HUES48 (cell line): ENCODE measurements at regions not wholly inside any gene's neighbourhood (a gene's known extent, or its start where the extent isn't known, plus 50 kb on each side); places are given as distances from the start of the nearest gene placed in this dataset.

Experiments
- H3K27ac ChIP-seq: one replicate; pipeline ENCODE4 v1.7.0; 2013; ENCODE audit warnings: low read depth, low read length, inconsistent platforms
- H3K27me3 ChIP-seq: 2 replicates; pipeline ENCODE4 v1.6.1; 2013; ENCODE audit warnings: mild to moderate bottlenecking, low read length; ENCODE audit not compliant: control insufficient read depth, insufficient read depth
- H3K36me3 ChIP-seq: 2 replicates; pipeline ENCODE4 v1.6.1; 2013; ENCODE audit warnings: low read length; ENCODE audit not compliant: control insufficient read depth, insufficient read depth
- H3K4me1 ChIP-seq: 2 replicates; pipeline ENCODE4 v1.6.1; 2013; ENCODE audit warnings: mild to moderate bottlenecking, low read length; ENCODE audit not compliant: control insufficient read depth, insufficient read depth
- H3K4me3 ChIP-seq: 2 replicates; pipeline ENCODE4 v1.5.1; 2013; ENCODE audit warnings: mild to moderate bottlenecking, low read depth, low read length
- H3K9ac ChIP-seq: 2 replicates; pipeline ENCODE4 v1.6.1; 2013; ENCODE audit warnings: mild to moderate bottlenecking, low read depth, low read length, moderate library complexity
- H3K9me3 ChIP-seq: 2 replicates; pipeline ENCODE4 v1.6.1; 2013; ENCODE audit warnings: low read length; ENCODE audit not compliant: control insufficient read depth, insufficient read depth

DNA sequence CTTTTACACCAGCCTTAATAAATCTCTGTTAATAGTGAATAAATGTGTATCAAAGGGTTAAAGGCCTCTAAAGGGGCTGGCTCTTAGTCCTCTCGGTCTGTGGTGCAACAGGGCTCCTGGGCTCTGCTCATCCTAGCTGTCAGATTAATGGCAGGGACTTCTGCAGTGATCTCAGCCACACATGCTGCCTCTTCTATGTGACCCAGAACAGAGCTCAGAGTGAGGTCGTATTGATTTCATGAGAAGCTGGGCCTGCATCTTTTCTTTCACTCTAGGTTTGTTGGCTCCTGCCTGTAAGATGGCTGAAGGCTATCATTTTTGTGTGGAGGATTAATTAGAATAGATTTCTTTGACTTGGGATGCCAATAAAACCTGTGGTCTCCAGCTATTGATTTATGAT, 165.0 kb upstream of the GLRA1 start:
- Histone ChIP-seq H3K9ac (no peak overlapping the region), H3K9me3 (no peaks in the 10 kb centered on the region), H3K4me1 (no peaks in the 10 kb centered on the region), H3K27me3 (no peaks in the 10 kb centered on the region), H3K36me3 (no peaks in the 10 kb centered on the region), H3K4me3 (no peak overlapping the region), H3K27ac (no peak overlapping the region)

DNA sequence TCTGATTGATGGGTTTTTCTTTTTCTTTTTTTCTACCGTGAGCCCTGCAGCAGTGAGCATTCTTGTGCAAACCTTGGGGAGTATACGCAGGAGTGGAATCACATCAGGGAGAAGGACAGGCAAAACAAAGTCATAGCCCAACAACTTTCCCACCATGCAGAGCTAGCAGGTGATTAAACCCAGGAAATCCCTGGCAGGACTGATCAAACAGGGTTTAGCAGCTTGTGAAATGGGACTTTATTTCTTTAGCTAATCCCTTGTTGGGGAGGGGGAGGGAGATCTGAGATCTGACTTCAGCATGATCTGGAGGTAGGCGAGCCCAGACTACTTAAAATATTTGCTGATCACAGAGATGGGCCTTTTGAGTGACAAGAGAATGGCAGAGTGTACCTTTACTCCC, 162.0 kb upstream of the GLRA1 start:
- Histone ChIP-seq H3K36me3 (no peaks in the 10 kb centered on the region), H3K9me3 (no peaks in the 10 kb centered on the region), H3K27me3 (no peaks in the 10 kb centered on the region), H3K9ac (no peak overlapping the region), H3K4me1 (no peaks in the 10 kb centered on the region), H3K4me3 (no peak overlapping the region), H3K27ac (no peak overlapping the region)

DNA sequence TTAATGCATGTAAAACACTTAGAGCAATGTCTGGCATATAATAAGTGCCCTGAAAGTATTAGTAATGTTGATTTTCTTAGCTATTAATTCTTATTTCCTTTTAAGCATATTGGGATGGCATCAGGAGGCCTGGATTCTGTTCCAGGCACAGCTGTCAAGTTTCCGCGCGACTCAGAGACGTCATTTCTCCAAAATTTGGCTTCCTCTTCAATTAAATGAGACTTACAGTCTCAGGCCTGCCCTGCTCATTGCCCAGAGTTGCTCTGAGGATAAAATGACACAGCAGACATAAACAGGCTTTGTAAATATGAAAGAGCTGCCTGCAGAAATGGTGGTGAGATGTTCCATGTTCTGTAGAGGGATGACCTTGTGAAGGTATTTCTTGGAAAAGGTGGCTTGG, 159.8 kb upstream of the GLRA1 start:
- H3K4me1 ChIP-seq = no peaks in the 10 kb centered on the region
- no peaks in the 10 kb centered on the region for H3K36me3 ChIP-seq
- no peaks in the 10 kb centered on the region for H3K27me3 ChIP-seq
- H3K9me3 ChIP-seq = no peaks in the 10 kb centered on the region
- no peak overlapping the region for H3K4me3 ChIP-seq
- H3K27ac ChIP-seq = no peak overlapping the region
- no peak overlapping the region for H3K9ac ChIP-seq

DNA sequence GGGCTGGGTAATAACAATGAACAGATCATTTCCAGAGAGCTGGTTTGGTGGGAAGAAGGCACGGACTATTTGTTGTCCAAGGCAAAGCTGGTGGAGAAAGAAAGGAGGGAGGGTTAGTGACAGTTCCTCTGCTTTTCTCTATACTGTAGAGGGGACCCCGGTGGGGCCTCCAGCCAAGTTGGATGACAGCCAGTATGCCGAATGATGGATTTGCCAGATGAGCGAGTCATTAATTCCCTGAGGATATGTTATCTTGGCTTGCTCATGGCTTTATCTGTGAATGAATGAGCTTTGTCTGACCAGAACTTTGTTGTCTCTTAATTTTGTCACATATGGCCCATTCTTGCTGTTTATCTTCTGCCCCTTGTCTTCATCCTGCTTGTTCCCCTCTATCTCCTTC, 158.6 kb upstream of the GLRA1 start:
- no peaks in the 10 kb centered on the region for H3K27me3 ChIP-seq
- no peaks in the 10 kb centered on the region for H3K36me3 ChIP-seq
- no peaks in the 10 kb centered on the region for H3K9me3 ChIP-seq
- no peaks in the 10 kb centered on the region for H3K4me1 ChIP-seq
- H3K9ac ChIP-seq = no peak overlapping the region
- no peak overlapping the region for H3K4me3 ChIP-seq
- H3K27ac ChIP-seq = no peak overlapping the region

DNA sequence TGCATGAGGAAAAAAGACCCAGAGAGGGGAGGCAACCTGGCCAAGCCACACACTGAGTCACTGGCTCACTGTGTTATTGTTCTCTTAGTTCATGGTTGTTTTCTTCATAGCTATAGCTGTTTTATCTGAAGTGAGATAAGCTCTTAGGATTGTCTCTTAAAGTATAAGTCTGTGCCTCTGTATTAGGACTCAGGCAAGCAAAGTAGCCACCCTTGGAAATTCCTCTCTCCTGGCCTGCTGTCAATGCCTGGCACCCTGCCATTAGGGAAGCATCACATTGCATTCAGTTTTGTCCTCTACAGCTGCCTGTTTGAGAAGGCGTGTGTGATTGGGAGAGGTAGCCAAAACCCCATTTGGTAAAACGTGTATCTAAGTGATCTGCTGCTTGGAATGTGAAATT, 147.4 kb upstream of the GLRA1 start:
- H3K9me3 ChIP-seq = no peaks in the 10 kb centered on the region
- no peaks in the 10 kb centered on the region for H3K27me3 ChIP-seq
- peaks cover 7% of the 10 kb centered on the region for H3K4me1 ChIP-seq
- no peak overlapping the region for H3K27ac ChIP-seq
- no peaks in the 10 kb centered on the region for H3K36me3 ChIP-seq
- no peak overlapping the region for H3K9ac ChIP-seq
- no peak overlapping the region for H3K4me3 ChIP-seq

DNA sequence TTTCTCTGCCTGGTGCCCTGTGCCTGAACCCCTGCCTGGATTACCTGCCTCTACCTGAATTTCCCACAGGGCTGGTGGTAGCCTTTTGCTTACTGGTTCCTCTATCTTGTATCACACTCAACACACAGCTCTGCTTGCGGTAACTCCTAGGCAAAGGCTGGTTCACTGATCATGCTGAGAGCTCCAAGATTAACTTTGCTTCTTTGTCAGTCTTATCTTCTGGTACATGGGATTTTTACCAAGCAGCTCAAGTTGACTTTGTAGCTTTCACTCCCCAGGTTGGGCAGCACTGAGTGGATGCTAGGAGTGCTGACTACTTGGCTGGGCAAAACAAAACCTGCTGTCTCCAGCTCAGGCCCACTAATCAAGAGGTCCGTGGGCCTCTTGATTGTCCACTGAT, 145.9 kb upstream of the GLRA1 start:
- peaks cover 18% of the 10 kb centered on the region for H3K4me1 ChIP-seq
- no peaks in the 10 kb centered on the region for H3K27me3 ChIP-seq
- no peak overlapping the region for H3K9ac ChIP-seq
- H3K27ac ChIP-seq = no peak overlapping the region
- H3K9me3 ChIP-seq = no peaks in the 10 kb centered on the region
- H3K4me3 ChIP-seq = no peak overlapping the region
- no peaks in the 10 kb centered on the region for H3K36me3 ChIP-seq

DNA sequence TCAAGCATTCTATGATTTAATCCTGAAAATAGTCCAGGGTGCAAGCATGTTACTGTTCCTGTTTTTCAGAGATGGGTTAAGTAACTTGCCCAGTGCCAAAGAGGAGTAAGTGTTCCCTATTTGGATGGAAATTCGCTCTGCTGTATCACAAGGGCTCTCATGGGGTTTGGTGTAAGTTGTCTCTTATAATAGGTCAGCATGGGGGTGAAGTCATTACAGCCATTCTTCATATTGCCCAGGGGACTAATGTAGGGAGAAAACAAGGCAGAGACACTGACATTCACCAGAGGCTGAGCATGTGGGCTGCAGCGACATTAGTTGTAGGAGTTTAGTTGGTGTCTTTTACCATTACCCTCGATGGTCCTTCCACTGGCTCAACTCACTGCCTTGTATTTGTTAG, 142.1 kb upstream of the GLRA1 start:
- no peak overlapping the region for H3K27ac ChIP-seq
- no peaks in the 10 kb centered on the region for H3K9me3 ChIP-seq
- H3K4me1 ChIP-seq = peaks cover 13% of the 10 kb centered on the region
- no peak overlapping the region for H3K9ac ChIP-seq
- H3K4me3 ChIP-seq = no peak overlapping the region
- H3K27me3 ChIP-seq = no peaks in the 10 kb centered on the region
- no peaks in the 10 kb centered on the region for H3K36me3 ChIP-seq

DNA sequence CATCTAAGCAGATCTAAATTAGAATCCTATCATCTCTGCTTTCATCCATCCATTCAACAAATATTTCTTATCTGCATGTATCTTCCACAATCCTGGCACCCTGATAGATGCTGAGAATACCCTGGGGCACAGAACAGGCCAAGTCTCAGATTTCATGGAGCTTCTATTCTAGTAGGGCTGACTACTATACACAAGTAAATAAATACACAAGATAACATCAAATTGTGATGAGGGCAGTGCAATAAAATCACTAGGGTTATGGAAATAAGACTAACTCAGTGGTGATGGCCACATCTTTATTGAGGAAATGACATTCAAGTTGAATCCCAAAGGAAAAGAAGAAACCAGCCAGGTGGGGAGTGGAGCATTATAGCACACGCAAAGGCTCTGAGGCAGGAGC, 138.4 kb upstream of the GLRA1 start:
- Histone ChIP-seq H3K27me3 (no peaks in the 10 kb centered on the region), H3K9me3 (no peaks in the 10 kb centered on the region), H3K36me3 (no peaks in the 10 kb centered on the region), H3K27ac (no peak overlapping the region), H3K9ac (no peak overlapping the region), H3K4me3 (no peak overlapping the region), H3K4me1 (peaks cover 13% of the 10 kb centered on the region)

DNA sequence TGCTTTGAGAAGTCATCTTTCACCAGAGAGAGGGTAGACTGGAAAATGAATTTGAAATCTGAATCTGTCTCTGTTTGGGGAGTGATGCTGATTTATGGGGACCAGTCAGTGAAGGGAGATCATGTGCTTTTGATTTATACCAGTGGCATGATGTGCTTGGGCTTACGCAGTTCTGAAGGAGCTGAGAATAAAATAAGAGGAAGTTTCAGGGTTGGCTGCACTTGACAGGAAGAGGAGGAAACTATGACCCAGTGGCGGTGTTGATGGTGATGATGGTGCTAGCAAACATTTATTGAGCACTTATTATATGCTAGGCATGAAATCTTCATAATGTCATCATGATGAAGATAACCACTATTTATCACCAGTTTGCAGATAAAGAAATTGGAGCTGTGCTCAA, 136.4 kb upstream of the GLRA1 start:
- H3K4me1 ChIP-seq = 0 out of 2 replicates have a peak, but pooled peaks cover under 1% of the 10 kb centered on the region
- H3K9me3 ChIP-seq = no peaks in the 10 kb centered on the region
- H3K36me3 ChIP-seq = no peaks in the 10 kb centered on the region
- H3K27ac ChIP-seq = no peak overlapping the region
- no peaks in the 10 kb centered on the region for H3K27me3 ChIP-seq
- no peak overlapping the region for H3K4me3 ChIP-seq
- H3K9ac ChIP-seq = no peak overlapping the region

DNA sequence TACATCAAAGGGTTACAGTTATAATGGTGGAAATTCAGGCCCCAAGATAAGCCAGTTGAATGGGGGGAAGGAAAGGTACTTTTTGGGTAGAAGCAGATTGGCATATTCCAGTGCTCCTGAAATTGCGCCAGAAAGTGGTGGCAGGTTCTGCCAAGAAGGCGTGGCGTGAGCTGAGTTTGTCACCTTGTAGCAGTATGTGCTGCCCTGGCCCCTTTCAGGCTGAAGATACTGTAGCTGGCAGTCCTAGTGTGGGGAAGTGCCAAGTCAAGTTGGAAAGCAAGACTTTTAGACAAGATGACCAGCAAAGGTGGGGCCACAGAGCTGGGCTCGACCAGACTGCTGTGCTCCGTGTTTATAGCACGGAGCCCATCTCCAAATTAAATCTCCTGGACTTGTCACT, 133.6 kb upstream of the GLRA1 start:
- Histone ChIP-seq H3K4me3 (no peak overlapping the region), H3K4me1 (no peaks in the 10 kb centered on the region), H3K27ac (no peak overlapping the region), H3K9me3 (no peaks in the 10 kb centered on the region), H3K27me3 (no peaks in the 10 kb centered on the region; the same call in 1 of the 2 replicates), H3K36me3 (no peaks in the 10 kb centered on the region), H3K9ac (no peak overlapping the region)

DNA sequence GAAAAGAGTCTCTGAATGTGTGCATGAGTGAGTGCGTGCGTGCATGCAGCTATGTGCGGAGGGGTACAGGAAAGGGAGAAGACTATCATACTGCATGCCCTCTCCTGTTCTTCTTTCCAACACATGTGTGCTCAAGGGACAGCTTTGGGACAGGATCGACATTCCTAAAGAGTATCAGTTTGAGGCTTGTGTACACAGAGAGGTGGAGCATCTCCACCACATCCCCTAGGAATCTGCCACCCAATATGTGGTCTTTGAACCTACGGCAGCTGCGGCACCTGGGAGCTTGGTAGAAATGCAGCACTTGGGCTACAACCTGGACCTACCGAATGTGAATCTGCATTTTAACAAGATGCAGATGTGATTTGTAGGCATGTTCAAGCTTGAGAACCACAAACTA, 132.3 kb upstream of the GLRA1 start:
- Histone ChIP-seq H3K4me3 (no peak overlapping the region), H3K9ac (no peak overlapping the region), H3K4me1 (peaks cover 8% of the 10 kb centered on the region), H3K27me3 (no peaks in the 10 kb centered on the region; the same call in 1 of the 2 replicates), H3K27ac (no peak overlapping the region), H3K36me3 (no peaks in the 10 kb centered on the region), H3K9me3 (no peaks in the 10 kb centered on the region)

DNA sequence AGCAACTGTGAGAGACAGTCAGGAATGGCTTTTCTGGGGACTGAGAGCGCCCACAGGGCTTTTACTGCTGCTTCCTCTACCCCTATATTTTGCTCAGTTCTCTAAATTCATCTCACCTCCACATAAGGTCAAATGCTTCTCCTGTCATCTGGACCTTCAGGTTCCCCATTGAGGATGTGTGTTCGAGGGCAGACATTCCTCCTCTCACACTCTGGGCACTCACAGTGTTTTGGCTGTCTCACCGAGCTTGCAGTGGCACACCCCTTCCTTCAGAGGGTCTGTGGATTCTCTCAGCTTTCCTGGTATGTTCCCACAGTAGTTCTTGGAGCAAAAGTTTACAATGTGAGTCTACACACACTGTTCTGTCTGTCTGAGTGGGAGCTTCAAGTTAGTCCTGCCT, 127.8 kb upstream of the GLRA1 start:
- Histone ChIP-seq H3K27me3 (peaks cover 2% of the 10 kb centered on the region; the same call in 1 of the 2 replicates), H3K4me3 (no peak overlapping the region), H3K9ac (no peak overlapping the region), H3K36me3 (no peaks in the 10 kb centered on the region), H3K9me3 (peaks cover 3% of the 10 kb centered on the region; the same call in 1 of the 2 replicates), H3K27ac (peak overlapping the region; percentile 77), H3K4me1 (peaks cover 13% of the 10 kb centered on the region)
